Mammary epithelial cell (primary cell): ENCODE measurements at regions not wholly inside any gene's neighbourhood (a gene's known extent, or its start where the extent isn't known, plus 50 kb on each side); places are given as distances from the start of the nearest gene placed in this dataset.

Experiments used
- CTCF ChIP-seq, 2 donors: IDR thresholded peaks in 1 of 2; conservative IDR thresholded peaks in 1 of 2; 2 replicates each; pipeline ENCODE4 v1.5.1; 2011 to 2012; ENCODE audit warnings: inconsistent platforms in 2 of 2, low read length in 2 of 2, mild to moderate bottlenecking in 2 of 2, control low read depth in 1 of 2, low read depth in 1 of 2; ENCODE audit not compliant: insufficient read depth in 1 of 2; ENCODE audit errors: extremely low read depth in 1 of 2
- EZH2 ChIP-seq: IDR thresholded peaks from 2 replicates; pipeline ENCODE4 v1.6.1; 2012; ENCODE audit warnings: low read length, inconsistent platforms, borderline replicate concordance

DNA sequence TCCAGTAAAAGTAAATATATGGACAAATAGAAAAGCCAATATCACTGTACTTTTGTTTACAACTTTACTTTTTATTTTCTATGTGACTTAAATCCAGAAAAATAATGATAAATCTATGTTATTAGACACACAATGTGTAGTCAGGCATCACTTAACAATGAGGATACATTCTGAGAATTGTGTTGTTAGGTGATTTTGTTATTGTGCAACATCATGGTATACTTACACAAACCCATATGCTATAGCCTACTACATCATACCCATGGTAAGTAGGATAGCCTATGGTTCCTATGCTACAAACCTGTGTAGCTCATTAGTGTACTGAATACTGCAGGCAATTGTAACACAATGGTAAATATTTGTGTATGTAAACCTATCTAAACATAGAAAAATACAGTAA is 781.7 kb upstream of the GHITM start:
- no peak for TF ChIP-seq CTCF (conservative IDR thresholded peaks at IDR 0.05 in 1 of 2, IDR thresholded peaks at IDR 0.05 in 1 of 2; ENCODE audit: extremely low read depth in 1 of 2, insufficient read depth in 1 of 2, low read depth in 1 of 2, low read length in 2 of 2)
- no peak for TF ChIP-seq EZH2
